HG02759 (cell line): ENCODE measurements at regions not wholly inside any gene's neighbourhood (a gene's known extent, or its start where the extent isn't known, plus 50 kb on each side); places are given as distances from the start of the nearest gene placed in this dataset.
"Not testable (repeated sequence)": the region's sequence is repeated elsewhere in the genome, so short reads cannot be mapped to it uniquely, and the experiment has no call there.

ENCODE experiments used
- ATAC-seq: cut with Tn5 transposase; IDR thresholded peaks from one replicate; pipeline ENCODE4 v1.9.1; 2021; ENCODE audit warnings: mild to moderate bottlenecking, moderate library complexity; ENCODE audit not compliant: unreplicated experiment

DNA sequence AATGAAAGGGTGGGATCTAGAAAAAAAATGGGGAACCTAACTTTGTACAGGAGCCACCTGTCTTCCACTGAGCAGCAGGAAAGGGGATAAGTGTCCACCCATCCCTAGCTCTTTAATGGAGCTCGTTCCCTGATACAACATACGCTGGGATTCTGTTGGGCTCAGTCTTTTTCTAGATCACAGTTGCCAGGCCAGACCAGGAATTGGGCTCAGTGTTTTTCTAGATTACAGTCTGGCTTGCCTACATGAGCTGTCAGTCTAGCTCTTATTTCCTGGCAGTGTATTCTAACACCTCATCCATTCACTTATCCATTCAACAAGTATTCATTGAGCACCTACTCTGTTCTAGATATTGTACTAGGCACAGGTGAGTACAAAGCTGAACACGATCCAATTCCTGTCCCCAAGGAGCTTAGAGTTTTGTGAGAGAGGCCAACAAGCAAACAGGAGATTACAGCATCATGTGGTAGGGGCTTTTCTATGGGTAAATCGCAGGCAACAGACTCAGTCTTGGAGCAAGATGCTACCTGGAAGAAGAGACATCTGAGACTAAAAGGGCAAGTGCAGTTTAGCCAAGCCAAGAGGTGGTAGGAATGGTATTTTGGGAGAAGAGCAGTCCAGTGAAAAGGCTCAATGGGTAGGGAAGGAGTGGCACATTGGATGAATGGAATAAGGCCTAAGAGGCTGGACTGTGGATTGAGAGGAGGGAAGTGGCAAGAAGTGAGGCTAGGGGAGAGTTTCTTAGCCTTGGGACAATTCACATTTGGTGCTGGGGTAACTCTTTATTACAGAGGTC lies 138.0 kb upstream of the HS3ST2 start:
- no peak for ATAC-seq

DNA sequence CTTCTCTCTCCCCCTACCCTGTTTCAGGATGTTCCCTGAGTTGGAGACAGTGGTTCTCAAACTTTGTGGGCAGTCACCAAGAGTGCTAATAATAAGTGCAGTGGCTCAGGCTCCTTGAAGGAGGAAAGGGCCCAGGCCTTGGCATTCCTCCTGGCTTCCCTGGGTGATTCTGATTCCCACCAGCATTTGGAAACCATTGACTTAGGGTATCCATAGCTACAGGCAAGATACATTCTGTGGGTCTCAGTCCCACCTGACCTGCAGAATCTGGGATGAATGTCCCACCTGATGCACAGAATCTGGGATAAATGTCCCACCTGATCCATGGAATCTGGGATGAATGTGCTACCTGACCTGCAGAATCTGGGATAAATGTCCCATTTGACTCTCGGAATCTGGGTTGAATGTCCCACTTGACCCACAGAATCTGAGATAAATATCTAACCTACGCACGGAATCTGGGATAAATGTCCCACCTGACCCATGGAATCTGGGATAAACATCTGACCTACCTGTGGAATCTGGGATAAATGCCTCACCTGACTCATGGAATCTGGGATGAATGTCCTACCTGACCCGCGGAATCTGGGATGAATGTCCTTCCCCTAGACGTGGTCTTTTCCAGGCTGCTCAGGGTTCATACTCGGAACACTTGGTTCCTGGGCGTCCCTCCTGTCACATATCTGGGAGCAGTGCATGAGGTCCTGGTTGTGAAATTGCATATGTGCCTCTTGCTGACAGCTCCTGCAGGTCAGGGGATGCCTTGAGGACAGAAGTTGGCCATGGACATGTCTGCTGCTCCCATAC lies 136.7 kb upstream of the HS3ST2 start:
- ATAC-seq, result no peak

DNA sequence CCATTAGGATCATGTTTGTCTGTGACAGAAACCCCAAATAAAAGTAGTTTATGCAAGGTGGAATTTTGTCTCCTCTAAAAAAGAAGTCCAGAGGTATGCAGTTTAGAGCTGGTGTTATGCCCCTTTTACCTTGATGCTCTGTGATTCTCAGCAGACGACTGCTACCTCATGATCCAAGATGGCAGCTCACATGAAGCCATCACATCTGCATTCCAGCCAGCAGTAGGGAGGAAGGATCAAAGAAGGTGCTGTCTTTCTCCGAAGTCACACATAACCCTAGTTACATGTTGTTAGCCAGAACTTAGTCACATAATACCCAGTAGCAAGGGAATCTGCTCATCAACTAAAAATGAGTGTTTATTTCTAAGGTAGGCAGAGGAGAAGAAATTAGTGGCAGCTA lies 135.7 kb upstream of the HS3ST2 start:
- ATAC-seq, result no peak

- no peak for ATAC-seq
Measured at GRCh38 chr16:22681554-22682291, 132.2 kb upstream of the HS3ST2 start.

GRCh38 chr16:22683258-22683657 lies 130.7 kb upstream of the HS3ST2 start:
- ATAC-seq, result no peak

GRCh38 chr16:22683730-22684573 lies 130.0 kb upstream of the HS3ST2 start:
- no peak for ATAC-seq

- ATAC-seq, result no peak
Measured at GRCh38 chr16:22684574-22685458, 129.1 kb upstream of the HS3ST2 start.

- no peak for ATAC-seq
Measured at GRCh38 chr16:22685459-22685830, 128.5 kb upstream of the HS3ST2 start.

GRCh38 chr16:22687031-22687530 lies 126.9 kb upstream of the HS3ST2 start:
- no peak for ATAC-seq

DNA sequence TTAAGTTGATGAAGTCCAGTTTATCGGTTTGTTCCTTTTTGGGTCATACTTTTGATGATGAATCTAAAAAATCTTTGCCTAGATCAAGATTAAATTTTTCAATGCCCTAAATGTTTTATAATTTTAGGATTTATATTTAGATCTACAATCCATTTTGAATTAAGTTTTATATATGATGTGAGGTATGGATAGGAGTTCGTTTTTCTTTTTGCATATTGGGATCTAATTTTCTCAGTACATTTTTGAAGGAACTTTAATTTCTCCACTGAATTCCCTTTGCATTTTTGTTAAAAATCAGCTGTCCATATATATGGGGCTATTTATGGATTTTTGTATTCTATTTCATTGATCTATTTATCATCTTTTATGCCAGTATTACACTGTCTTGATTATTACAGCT lies 125.5 kb upstream of the HS3ST2 start:
- no peak for ATAC-seq

DNA sequence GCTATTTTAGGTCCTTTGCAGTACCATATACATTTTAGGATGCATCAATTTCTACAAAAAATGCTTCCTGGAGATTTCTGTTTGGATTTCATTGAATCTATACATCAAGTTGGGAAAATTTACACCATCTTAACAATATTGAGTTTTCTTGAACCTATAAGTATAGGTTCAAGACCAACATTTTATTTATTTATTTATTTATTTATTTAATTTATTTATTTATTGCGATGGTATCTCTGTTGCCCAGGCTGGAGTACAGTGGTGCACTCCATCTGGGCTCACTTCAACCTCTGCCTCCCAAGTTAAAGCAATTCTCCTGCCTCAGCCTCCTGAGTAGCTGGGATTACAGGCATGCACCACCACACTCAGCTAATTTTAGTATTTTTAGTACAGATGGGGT lies 125.0 kb upstream of the HS3ST2 start:
- ATAC-seq, result no peak

- no peak for ATAC-seq
Measured at GRCh38 chr16:22691335-22691734, 122.6 kb upstream of the HS3ST2 start.

GRCh38 chr16:22692034-22692433 lies 121.9 kb upstream of the HS3ST2 start:
- ATAC-seq, result no peak

GRCh38 chr16:22692916-22693637 lies 120.9 kb upstream of the HS3ST2 start:
- no peak for ATAC-seq

- ATAC-seq, result no peak
Measured at GRCh38 chr16:22693638-22694340, 120.2 kb upstream of the HS3ST2 start.

- ATAC-seq, result no peak
Measured at GRCh38 chr16:22694887-22695382, 119.0 kb upstream of the HS3ST2 start.

GRCh38 chr16:22695773-22696172 lies 118.2 kb upstream of the HS3ST2 start:
- ATAC-seq, result not testable (repeated sequence)

GRCh38 chr16:22699356-22699755 lies 114.6 kb upstream of the HS3ST2 start:
- no peak for ATAC-seq
